Colonic mucosa (tissue), 4 donors: ENCODE measurements at regions not wholly inside any gene's neighbourhood (a gene's known extent, or its start where the extent isn't known, plus 50 kb on each side); places are given as distances from the start of the nearest gene placed in this dataset.

ENCODE experiments used
- DNase-seq: peaks from one replicate; pipeline ENCODE4 v3.0.0-alpha.2; 2020
- H3K27ac ChIP-seq: fragments of 200-600 bp; one replicate; pipeline ENCODE4 v1.8.0; 2021
- H3K27me3 ChIP-seq: fragments of 200-600 bp; one replicate; pipeline ENCODE4 v1.8.0; 2021
- H3K36me3 ChIP-seq: fragments of 200-600 bp; one replicate; pipeline ENCODE4 v1.8.0; 2021
- H3K4me1 ChIP-seq: fragments of 200-600 bp; one replicate; pipeline ENCODE4 v1.8.0; 2021; ENCODE audit warnings: mild to moderate bottlenecking
- H3K4me3 ChIP-seq: fragments of 200-600 bp; one replicate; pipeline ENCODE4 v1.8.0; 2021
- H3K9ac ChIP-seq, 2 donors: one replicate each; pipeline ENCODE4 v1.7.0; 2013; ENCODE audit warnings: control low read depth in 2 of 2, low read depth in 2 of 2, low read length in 2 of 2
- H3K9me3 ChIP-seq: fragments of 200-600 bp; one replicate; pipeline ENCODE4 v1.8.0; 2021
- intact Hi-C: fragments of 100-400 bp; cut with DNase I; formaldehyde crosslinking; loops from one replicate; pipeline ENCODE4 v1.14.1; 2022
- TF ChIP-seq, protein P1 (sequence below): fragments of 200-600 bp; IDR thresholded peaks from one replicate; pipeline ENCODE4 v1.8.0; 2022; ENCODE audit warnings: antibody characterized with exemption, mild to moderate bottlenecking
- donor health status: healthy.
- donor health status: DM: no; HTN: no; CAD: no.
- donor health status: DM: no; HTN: no; CAD: no.

DNA sequence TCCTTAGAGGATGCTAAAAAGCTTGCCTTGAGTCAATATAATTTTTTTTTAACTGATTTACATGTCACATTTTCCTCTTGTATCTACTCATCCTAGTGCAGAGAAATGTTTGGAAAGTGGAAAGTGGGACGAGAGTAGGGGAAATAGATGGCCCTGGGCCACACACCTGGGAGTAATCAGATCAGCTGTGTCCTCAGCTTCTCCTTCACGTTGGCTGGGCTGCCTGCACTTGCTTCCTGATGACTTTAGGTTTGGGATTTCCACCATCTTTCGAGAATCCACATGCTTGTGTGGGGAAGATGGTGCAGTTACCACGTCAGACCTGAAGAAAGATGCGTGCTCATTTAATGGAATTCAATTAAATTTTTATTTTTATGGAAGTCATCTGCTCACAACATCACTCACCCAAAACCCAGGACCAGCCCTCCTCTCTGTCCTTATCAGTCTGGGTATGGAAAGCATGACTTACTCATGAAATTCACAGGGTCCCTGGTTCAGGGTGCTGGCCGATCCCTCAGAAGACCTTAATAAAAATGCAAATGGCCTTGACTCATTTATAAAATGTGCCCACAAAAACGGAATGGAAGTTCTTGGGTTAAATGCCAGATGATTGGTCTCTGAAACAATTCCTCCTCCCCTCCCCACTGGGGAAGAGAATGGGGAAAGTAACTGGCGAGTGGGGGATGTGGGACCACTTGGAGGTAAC lies 74.5 kb upstream of the TIAM2 start:
- no peak overlapping the region for H3K9ac ChIP-seq
- H3K9me3 ChIP-seq = no peaks in the 10 kb centered on the region
- H3K27ac ChIP-seq = no peak overlapping the region
- no peak for DNase-seq
- H3K4me1 ChIP-seq = no peaks in the 10 kb centered on the region
- TF ChIP-seq, protein P1, sequence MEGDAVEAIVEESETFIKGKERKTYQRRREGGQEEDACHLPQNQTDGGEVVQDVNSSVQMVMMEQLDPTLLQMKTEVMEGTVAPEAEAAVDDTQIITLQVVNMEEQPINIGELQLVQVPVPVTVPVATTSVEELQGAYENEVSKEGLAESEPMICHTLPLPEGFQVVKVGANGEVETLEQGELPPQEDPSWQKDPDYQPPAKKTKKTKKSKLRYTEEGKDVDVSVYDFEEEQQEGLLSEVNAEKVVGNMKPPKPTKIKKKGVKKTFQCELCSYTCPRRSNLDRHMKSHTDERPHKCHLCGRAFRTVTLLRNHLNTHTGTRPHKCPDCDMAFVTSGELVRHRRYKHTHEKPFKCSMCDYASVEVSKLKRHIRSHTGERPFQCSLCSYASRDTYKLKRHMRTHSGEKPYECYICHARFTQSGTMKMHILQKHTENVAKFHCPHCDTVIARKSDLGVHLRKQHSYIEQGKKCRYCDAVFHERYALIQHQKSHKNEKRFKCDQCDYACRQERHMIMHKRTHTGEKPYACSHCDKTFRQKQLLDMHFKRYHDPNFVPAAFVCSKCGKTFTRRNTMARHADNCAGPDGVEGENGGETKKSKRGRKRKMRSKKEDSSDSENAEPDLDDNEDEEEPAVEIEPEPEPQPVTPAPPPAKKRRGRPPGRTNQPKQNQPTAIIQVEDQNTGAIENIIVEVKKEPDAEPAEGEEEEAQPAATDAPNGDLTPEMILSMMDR = no peak
- no peaks in the 10 kb centered on the region for H3K36me3 ChIP-seq
- H3K27me3 ChIP-seq = no peaks in the 10 kb centered on the region
- intact Hi-C loops = no loop called here
- no peak overlapping the region for H3K4me3 ChIP-seq

- H3K4me3 ChIP-seq = no peak overlapping the region
- H3K9ac ChIP-seq = no peak overlapping the region
- H3K36me3 ChIP-seq = no peaks in the 10 kb centered on the region
- H3K9me3 ChIP-seq = no peaks in the 10 kb centered on the region
- no peak for DNase-seq
- H3K27ac ChIP-seq = no peak overlapping the region
- no peaks in the 10 kb centered on the region for H3K27me3 ChIP-seq
- H3K4me1 ChIP-seq = no peaks in the 10 kb centered on the region
- intact Hi-C loops = no loop called here
- TF ChIP-seq, protein P1 = no peak
Measured at GRCh38 chr6:154921482-154921881, 73.6 kb upstream of the TIAM2 start.

- DNase-seq = no peak
- no peak overlapping the region for H3K9ac ChIP-seq
- no peaks in the 10 kb centered on the region for H3K4me1 ChIP-seq
- intact Hi-C loops = no loop called here
- H3K36me3 ChIP-seq = no peaks in the 10 kb centered on the region
- no peak overlapping the region for H3K4me3 ChIP-seq
- H3K27me3 ChIP-seq = no peaks in the 10 kb centered on the region
- H3K9me3 ChIP-seq = no peaks in the 10 kb centered on the region
- TF ChIP-seq, protein P1 = no peak
- no peak overlapping the region for H3K27ac ChIP-seq
Measured at GRCh38 chr6:154923199-154923869, 71.8 kb upstream of the TIAM2 start.

GRCh38 chr6:154925130-154925529 lies 70.0 kb upstream of the TIAM2 start:
- Histone ChIP-seq H3K9me3 (no peaks in the 10 kb centered on the region), H3K9ac (no peak overlapping the region), H3K27ac (no peak overlapping the region), H3K27me3 (no peaks in the 10 kb centered on the region), H3K4me1 (no peaks in the 10 kb centered on the region), H3K36me3 (no peaks in the 10 kb centered on the region), H3K4me3 (no peak overlapping the region)
- DNase-seq = no peak
- TF ChIP-seq, protein P1 = no peak
- intact Hi-C loops = loop anchor here (5.0 kb wide), 2 partner anchors 248 to 322 kb away; no protein-coding TSS in a partner anchor

DNA sequence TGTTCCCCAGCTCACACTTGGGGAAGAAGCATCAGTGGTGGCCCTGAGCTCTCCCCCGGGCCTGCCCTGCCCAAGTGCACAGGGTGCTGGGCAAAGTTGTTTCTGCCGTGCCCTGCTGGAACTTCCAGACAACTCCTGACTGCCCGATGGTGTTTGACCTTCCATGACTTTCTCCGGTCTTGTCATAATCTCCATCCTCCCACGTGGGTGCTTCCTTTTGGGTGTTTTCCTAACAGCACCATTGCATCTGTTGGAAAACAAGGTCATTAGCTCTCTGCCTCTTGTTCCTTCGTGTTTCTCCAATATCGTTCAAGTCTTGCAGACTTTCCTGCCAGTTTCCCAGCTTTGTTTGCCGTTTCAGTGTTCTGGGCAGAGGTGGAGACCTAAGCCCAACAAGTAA lies 68.7 kb upstream of the TIAM2 start:
- Histone ChIP-seq H3K4me1 (no peaks in the 10 kb centered on the region), H3K27me3 (no peaks in the 10 kb centered on the region), H3K4me3 (no peak overlapping the region), H3K27ac (no peak overlapping the region), H3K36me3 (no peaks in the 10 kb centered on the region), H3K9ac (no peak overlapping the region), H3K9me3 (no peaks in the 10 kb centered on the region)
- TF ChIP-seq, protein P1 = no peak
- no peak for DNase-seq
- intact Hi-C loops = loop anchor here (5.0 kb wide), 2 partner anchors 249 to 321 kb away; no protein-coding TSS in a partner anchor
